Stimulated activated CD8-positive, alpha-beta memory T cell treated with anti-CD3 and anti-CD28 coated beads, Interleukin-15, amount 100 ng/mL, for 48 hours (primary cell): ENCODE measurements at regions not wholly inside any gene's neighbourhood (a gene's known extent, or its start where the extent isn't known, plus 50 kb on each side); places are given as distances from the start of the nearest gene placed in this dataset.

Experiments used
- DNase-seq, 2 donors: peaks; one replicate each; pipeline ENCODE4 v3.0.0-alpha.2; 2020; ENCODE audit warnings: low read depth in 2 of 2

DNA sequence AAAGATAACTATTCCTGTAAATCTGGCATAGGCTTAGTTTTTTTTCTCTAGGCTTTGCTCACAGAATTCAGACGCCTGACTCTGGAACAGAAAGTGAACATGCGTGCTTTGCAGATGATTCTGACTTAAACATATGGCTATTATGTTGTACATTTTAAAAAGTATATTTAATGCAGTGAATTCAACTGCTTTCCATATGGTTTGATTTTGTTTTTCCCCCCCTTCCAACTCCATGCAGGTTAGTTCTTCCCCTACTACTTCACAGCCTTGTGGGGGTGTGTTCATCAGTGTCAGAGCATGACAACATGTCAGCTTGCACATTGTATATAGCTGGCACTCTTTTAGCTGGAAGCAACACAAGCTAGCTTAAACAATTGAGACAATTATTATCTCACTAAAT lies 226.8 kb downstream of the TMEM167A start:
- no peak for DNase-seq

GRCh38 chr5:82849885-82850284 lies 227.3 kb downstream of the TMEM167A start:
- no peak for DNase-seq

DNA sequence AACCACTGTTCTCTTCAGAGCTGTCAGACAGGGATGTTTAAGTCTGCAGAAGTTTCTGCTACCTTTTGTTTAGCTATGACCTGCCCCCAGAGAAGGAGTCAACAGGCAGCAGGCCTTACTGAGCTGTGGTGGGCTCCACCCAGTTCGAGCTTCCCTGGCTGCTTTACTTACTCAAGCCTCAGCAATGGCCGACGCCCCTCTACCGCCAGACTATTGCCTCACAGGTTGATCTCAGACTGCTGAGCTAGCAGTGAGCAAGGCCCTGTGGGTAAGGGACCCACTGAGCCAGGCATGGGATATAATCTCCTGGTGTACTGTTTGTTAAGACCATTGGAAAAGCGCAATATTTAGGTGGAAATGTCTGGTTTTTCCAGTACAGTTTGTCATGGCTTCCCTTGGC lies 229.6 kb downstream of the TMEM167A start:
- DNase-seq = no peak

DNA sequence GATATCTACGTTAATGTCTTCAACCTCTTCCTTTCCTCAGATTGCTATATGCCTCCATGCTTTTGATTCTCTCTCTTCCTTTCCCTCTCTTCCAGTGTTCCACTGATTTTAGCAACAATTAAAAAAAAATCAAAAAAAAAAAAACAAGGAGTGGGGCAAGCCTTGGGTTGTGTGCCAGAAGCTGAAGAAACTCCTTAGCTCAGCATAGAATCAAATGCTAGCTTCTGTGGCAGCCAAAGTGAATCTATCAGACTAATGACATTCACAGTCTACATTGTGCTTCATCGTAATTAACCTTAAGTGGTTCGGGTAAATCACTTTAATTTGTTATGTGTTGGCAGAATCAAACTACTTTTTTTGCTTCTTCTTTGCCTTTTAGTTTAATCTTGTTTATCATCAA lies 237.3 kb downstream of the TMEM167A start:
- no peak for DNase-seq

DNA sequence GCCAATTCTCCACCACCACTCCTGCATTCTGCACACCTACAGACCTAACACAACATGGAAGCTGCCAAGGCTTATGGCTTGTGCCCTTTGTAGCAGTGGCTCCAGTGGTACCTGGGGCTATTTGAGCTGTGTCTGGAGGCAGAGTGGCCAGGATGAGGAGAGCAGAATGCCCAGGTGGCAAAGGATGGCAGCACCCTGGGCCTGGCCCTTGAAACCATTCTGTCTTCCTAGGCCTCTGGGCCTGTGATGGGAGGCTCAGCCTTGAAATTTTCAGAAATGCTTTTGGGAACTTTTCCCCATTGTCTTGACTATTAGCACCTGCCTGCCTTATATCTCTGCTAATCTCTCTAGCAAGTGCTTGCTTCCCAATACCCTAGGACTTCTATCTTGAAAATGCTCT lies 241.7 kb downstream of the TMEM167A start:
- no peak for DNase-seq

DNA sequence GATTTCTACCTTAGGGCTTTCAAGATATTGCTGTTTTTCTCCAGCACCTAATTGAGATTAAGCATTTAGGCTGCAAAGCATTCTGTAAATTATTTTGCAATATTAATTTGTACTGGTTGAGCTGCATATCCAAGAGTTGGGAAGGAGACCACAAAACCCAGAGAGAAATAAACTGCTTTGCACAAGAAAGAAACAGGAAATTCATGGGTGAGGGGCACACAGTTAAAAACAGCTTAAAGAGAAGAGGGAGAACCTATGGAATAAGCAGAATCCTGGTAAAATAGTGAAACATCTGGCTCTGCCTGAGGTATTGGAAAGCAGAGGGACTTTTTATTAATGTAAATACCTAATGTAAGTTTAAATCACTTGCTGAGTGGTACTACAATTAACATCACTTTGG lies 243.0 kb downstream of the TMEM167A start:
- DNase-seq = no peak

GRCh38 chr5:82833277-82833676 lies 243.9 kb downstream of the TMEM167A start:
- DNase-seq = no peak

GRCh38 chr5:82832445-82832844 lies 244.7 kb downstream of the TMEM167A start:
- DNase-seq = no peak

GRCh38 chr5:82828211-82828610 lies 249.0 kb downstream of the TMEM167A start:
- no peak for DNase-seq

DNA sequence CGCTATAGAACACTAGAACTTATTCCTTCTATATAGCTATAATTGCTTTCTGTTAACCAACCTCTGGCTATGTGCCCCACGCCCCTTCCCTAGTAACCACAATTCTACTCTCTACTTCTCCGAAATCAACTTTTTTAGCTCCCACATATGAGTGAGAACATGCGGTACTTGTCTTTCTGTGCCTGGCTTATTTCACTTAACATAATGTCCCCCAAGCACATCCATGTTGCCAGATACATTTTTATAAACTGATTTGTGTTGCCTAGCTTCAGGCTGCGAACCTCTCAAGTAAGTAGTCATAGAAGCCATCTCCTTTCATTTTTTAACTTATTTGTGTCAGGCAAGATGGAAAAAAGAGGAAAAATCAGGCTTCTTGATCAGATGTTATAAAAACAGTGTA lies 249.5 kb downstream of the TMEM167A start:
- DNase-seq = no peak

DNA sequence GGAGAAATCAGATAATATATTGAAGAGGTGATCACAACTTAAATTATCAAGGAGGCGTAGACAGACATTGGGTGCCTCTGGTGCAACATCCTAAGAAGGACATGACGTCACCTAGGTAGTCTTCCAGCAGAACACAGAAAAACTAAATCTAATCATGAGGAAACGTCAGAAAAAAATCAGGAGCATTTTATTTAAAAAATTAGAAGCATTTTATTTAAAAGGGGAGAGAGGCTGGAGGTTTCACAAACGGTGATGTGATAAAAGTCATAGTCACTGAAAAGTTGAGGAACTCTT lies 254.6 kb downstream of the TMEM167A start:
- DNase-seq = no peak

- no peak for DNase-seq
Observed at GRCh38 chr5:82821846-82822633, 255.2 kb downstream of the TMEM167A start.

- DNase-seq = no peak
Observed at GRCh38 chr5:82820961-82821845, 256.0 kb downstream of the TMEM167A start.

DNA sequence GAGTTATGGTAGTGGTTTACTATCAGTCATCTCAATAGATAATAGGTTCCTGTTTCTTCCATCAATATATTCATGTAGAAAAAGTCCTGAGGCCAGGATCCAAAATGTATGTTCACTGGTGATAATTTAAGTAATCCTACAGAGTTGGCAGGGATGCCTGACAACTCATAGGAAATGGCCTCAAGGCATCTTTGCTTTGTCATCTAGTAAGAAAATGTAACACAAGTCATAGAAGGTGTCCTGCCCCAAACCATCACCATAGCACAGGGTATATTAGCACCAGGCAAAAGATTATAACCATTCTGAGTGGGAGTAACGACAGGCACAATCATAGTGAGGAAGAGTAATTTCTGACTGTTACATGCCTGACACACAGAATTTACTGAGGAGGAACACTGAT lies 257.0 kb downstream of the TMEM167A start:
- no peak for DNase-seq

GRCh38 chr5:82817897-82818676 lies 259.1 kb downstream of the TMEM167A start:
- no peak for DNase-seq

DNA sequence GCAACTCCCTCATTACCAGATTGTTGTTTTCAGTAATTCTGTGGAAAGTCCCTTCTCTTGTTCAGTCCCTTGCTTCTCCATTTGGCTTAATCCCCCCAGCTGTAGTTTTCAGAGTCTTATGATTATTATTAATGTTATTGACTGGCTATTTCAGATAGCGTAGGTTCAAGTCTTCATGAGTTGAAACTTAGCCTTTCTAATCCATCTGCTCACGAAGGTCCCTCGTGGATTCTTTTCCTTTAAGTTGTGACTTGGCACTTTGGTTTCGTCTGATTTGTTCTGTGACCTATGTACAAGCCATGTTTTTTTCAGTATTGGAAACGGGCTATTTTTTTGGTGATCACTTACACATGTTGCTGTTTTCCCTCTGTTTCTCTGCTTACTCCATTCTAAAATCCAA lies 260.3 kb downstream of the TMEM167A start:
- no peak for DNase-seq

DNA sequence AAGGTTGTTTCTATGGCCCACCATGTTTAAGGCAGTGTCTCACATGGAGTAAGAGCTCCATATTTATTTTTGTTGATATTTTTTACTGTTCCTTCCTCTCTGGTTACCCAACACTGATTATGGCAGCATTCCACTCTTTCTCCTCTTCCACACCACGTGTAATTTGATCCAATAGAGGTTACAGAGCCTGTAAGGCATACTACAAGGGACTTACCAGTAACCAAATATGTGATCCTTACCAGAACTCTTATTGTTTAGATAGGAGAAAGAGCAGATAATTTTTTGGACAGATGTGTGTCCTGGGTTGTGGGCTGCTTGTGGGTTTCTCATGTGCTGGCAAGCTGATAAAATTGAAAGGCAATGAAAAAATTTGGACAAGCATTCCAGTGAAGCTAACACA lies 261.3 kb downstream of the TMEM167A start:
- DNase-seq = no peak

- no peak for DNase-seq
Observed at GRCh38 chr5:82813861-82814260, 263.3 kb downstream of the TMEM167A start.

DNA sequence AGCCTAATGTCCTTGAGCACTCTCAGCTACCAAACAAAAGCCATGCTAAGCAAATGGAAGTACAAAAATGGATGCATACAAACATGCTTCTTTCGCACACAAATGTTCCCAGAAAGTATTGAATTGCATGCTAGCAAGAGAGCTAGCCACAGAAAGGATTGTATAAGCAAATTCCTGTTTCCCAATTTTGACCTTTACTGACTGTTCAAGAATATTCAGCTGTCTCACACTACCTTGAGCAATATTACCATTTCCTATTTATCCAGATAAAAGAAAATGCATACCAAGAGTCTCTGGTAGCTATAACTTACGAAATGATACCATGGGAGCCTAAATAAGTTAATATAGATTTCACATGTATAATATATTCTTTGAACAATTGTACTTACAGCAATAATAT lies 264.6 kb downstream of the TMEM167A start:
- no peak for DNase-seq

DNA sequence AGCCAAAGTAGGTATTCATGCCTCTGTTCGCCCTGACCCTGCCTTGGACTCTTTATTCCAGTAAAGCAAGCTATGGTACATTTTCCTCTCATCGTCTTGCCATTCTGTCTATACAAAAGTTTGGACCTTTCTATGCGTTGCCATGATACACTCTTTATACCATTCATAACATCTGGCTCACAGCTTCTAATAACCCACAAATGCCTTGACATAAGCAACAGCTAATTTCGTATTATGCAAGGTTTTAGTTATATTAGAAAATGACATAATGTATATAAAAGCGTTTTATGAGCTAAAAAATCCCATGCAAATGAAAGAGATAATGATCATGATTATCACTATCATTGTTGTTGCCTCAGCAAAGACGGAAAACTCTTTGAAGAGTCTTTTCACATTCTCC lies 265.7 kb downstream of the TMEM167A start:
- DNase-seq = no peak

DNA sequence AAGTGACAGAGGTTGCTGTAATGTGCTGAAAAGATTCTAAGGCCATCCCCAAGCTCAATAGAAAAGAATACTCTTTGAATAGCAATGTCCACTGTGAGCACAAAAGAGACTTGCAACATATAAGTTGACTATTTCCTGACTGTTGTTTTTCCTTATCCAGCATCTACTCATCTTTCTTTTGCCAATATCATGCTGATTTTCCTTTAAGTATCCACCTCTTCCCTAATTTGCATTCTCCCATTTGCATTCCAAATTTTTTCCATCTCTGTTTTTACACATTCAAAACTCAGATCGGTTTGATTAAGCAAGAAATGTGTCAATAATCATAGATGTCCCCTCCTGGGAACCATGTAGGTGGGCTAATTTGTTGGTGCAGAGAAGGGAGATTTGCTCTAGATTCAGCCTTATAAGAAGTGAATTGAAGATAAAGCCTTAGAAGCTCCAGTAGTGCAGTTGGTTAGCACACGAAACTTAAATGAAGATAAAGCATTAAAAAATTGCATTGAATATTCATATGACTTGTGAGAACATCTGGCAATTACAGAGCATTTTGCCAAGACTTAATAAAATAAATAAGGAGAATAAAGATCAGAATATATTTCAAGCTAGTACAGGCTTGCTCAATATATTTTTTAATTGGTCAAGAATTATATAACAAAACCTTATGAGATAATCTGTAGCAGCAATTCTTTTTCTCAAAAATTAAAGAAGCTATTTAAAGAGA lies 267.6 kb downstream of the TMEM167A start:
- DNase-seq = no peak

GRCh38 chr5:82808960-82809359 lies 268.2 kb downstream of the TMEM167A start:
- DNase-seq = no peak
